ENCODE measurements at regions not wholly inside any gene's neighbourhood (a gene's known extent, or its start where the extent isn't known, plus 50 kb on each side); places are given as distances from the start of the nearest gene placed in this dataset.
"Not testable (repeated sequence)": the region's sequence is repeated elsewhere in the genome, so short reads cannot be mapped to it uniquely, and the experiment has no call there.

- no peak for DNase-seq
Measured at GRCh38 chr12:66733321-66733720, 54.4 kb upstream of the GRIP1 start.

GRCh38 chr12:66733839-66734238, 55.0 kb upstream of the GRIP1 start:
- no peak for DNase-seq

GRCh38 chr12:66735275-66735674, 56.4 kb upstream of the GRIP1 start:
- DNase-seq, result no peak

- no peak for DNase-seq
Measured at GRCh38 chr12:66736931-66737330, 58.1 kb upstream of the GRIP1 start.

DNA sequence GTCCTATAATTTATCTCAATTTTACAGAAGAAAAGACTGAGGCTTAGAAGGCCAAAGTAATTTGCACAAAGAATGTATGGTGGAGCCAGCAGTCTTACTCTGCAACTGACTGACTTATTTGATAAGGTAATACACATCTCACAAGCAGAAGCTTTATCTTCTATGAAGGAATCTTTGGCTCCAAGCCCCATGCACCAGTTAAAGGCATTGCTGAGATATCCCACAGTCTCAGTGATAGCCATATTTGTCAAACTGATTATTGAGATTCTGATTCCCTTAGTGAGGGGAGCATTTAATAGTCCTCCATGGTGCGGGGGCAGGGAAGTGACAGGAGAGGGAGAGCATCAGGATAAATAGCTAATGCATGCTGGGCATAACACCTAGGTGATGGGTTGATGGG, 60.4 kb upstream of the GRIP1 start:
- DNase-seq, result no peak

DNA sequence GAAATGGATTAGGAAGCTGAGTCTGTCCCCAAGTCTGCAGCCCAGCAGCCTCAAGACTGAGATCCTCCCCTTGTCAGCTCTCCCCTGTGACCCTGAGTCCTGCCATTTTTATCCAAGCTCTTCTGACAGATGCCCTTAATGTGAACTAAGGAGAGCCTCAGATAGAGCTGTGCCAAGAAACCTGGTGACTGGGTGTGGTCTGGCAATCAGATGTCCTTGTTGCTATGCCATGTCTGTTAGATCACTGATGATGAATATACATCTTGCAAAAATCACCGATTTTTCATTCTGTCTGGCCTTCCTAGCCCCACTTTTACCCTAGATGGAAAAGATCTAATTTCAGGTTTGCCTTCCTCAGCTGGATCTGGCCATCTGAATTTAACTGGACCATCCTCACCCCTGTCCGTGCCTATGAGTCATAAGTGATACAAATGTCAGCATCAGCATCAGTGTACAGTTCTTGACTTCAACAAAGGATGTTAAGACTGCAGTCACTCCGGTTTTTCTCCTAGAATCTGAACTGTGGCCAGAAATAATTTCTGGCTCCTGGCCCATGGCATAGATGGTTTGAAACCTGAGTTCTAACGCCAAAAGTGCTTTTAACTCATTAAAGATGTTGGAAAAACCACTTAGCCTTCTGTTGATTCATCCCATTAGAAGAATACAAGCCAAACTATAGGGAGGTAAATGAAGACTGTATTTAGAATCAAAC, 61.2 kb upstream of the GRIP1 start:
- DNase-seq, result no peak

GRCh38 chr12:66740732-66741131, 61.9 kb upstream of the GRIP1 start:
- no peak for DNase-seq

- DNase-seq, result no peak
Measured at GRCh38 chr12:66741919-66742318, 63.0 kb upstream of the GRIP1 start.

DNA sequence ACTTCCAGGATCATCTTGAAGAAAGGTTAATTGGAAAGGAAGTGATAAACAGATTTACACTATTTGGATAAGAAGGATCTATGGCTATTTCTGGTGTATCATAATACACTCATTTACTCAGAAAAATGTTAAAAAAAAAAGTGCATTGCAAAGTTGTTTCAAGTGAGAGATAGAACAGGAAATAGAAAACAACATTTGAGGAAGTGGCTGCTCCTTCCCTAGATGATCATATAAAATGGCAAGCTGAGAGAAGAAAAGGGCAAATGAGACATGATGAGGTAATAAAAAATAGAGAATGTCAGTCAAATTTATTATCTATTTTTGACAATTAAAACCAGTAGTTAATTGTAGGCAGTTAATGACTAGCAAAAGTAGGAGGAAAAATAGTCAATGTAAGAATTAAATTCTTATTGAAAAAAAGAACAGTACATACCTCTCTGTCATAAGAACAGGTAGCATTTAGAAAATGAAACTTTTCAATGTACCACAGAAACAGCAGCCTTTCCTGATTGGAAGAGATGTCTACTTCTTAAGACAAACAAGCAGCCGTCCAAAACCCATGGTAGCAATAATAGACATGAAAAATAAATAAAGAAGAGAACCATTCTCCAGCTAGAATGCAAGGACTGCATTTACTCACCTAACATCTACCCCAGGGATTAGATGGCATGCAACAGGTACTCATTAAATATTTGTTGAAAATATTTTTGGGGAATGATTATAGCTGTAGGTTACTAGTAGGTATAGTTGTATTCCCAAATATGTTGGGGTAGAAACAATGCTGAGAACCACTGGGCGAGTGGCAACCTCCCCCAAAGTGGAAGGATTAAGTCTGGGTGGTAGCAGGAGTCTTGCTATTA, 63.9 kb upstream of the GRIP1 start:
- DNase-seq, result no peak

DNA sequence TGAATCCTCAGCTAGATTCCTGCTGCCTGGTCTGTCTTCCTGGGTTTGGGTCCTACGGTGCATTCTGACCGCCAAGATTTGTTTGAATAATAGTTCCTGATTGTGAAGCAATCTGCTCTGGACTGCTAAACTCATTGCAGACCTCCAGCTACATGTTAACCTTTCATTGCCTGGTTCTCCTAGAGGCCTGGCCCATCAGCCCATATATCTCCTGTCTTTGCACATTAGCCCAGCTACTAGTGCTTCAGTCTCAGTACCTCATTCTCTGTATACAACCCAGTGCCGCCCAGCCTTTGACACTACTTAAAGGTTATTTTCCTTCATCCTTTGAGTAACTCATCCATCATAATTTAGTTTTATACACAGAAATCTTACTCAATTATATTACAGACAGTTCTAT, 65.6 kb upstream of the GRIP1 start:
- no peak for DNase-seq

DNA sequence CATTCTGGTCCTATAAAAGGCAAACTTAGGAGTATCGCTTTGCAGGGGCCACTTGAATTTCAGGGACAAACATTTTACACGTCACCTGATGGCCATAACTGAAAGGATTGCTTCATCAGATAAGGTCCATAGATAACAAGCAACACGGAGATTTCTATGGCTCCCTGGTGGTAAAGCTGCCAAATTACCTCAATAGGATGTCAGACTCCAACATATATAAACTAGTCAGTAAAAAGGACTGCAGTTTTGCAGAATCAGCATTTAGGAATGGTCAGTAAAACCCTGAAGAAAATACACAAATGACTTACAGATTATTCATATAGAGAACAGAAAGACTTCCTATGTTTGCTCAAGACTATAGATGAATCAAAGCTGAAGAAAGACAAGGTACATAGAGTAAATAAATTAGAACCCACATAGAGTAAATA, 66.1 kb upstream of the GRIP1 start:
- no peak for DNase-seq

DNA sequence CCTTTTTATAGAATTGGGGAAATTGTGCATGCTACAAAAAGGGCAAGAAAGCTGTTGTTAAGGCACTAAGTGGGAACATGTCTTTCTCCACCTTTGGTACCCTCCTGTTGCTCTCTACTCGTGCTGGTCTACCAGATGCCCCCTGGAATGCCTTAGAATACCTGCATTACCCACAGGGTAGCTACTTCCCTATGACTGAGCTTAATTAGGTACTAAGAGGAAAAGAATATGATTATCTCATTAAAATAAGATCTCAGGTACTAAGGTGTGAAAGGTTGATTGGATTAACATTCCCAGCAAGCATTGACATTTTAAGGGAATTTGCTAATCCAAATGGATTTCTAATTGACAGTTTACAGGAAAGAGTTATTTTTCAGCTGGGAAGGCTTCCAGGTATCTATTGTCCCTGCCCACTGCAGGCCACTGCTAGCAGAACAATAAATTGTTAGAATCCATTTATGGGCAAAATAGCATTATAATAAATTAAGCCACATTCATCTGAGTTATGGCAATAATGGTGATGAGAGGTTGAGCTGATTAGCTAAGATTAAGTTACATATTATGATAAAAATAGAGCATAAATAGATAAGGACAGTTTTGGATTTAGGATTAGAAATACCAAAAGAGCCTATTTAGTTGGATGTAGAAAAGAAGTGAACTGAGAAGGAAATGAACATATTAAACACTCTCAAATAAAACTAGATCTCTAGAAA, 67.8 kb upstream of the GRIP1 start:
- DNase-seq, result no peak

- DNase-seq, result no peak
Measured at GRCh38 chr12:66751432-66752113, 72.7 kb upstream of the GRIP1 start.

DNA sequence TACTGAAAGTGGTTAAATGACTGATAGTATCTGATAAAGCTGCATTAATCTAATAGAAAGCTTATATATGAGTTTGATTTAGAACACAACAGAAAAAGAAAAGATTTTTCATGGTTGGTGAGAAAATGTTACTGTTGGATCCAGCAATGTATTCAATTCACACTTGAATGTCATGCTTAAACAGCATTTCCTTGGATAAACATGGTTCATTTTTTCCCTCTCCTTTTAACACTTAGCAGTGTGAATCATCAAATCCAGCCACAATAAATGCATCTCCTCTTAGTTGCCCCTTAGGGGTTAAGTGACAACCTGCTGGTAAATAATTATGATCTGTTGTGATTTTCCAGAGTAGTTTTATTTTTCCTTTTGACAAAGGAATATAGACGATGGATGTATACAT, 74.9 kb upstream of the GRIP1 start:
- no peak for DNase-seq

GRCh38 chr12:66755727-66756395, 77.0 kb upstream of the GRIP1 start:
- DNase-seq, result no peak

- no peak for DNase-seq
Measured at GRCh38 chr12:66756631-66757030, 77.8 kb upstream of the GRIP1 start.

DNA sequence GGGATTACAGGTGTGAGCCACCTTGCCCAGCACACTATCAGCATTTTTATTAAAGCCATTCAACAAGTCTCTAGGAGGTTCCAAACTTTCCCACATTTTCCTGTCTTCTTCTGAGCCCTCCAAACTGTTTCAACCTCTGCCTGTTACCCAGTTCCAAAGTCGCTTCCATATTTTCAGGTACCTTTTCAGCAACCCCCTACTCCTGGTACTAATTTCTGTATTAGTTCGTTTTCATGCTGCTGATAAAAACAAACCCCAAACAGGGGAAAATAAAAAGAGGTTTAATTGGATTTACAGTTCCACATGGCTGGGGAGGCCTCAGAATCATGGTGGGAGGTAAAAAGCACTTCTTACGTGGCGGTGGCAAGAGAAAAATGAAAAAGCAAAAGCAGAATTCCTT, 81.2 kb upstream of the GRIP1 start:
- not testable (repeated sequence) for DNase-seq

GRCh38 chr12:66763467-66763866, 84.6 kb upstream of the GRIP1 start:
- DNase-seq, result no peak

DNA sequence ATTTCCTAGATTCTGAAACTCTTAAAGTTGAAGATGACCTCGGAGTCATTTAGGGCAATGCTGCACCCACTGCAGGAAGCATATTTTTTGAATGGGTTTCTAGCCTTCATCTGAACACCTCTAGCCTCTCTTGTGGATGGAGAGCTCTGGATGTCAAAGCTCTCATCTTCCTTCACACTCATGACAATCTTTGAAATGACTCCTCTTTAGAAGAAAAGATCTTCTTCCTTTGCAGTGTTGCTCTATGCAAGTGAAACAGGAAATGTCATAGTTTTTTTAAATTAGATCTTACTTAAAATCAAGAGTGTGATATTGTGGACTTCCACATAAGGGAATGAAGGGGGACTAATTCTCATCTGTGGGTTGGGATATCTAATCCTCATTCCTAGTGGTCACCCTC, 86.3 kb upstream of the GRIP1 start:
- no peak for DNase-seq

GRCh38 chr12:66767536-66767935, 88.7 kb upstream of the GRIP1 start:
- DNase-seq, result no peak

DNA sequence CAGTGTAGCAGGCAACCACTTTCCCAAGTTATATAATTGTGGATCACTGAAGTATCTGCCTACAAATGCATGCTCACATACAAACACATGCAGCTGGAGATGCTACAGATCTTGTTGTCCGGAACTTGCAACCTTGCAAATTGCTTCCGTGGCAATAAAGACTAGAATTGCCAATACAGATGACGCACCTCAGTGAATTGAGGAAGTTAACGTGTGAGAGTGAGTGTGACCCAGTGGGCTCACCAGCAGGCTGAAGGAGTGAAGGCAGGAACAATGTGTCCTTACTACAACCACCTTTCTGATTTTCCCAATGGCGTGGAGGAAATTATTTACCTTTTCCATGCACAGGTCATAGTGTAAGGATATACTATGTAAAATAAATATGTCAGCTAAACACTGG, 89.4 kb upstream of the GRIP1 start:
- no peak for DNase-seq

GRCh38 chr12:66774929-66775328, 96.1 kb upstream of the GRIP1 start:
- no peak for DNase-seq

DNA sequence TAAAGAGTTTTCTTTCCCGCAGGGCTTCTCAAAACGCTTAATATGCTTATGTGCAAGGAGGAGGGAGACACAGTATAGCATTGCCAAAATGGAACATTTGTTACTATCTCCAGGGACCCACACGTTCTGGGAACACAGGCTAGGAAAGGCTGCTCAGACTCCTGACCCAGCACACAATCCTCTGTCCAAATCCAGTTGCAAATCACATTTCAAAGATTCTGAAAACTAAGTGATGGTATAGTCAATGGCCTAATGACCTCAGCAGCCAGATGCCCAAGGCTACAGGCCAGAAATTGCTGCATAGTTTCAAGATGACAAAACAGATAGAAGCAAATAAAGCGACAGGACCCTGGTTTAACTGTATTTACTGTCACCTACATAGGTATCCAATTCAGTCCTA, 97.0 kb upstream of the GRIP1 start:
- DNase-seq, result no peak

Measured in stimulated activated naive CD4-positive, alpha-beta T cell treated with Interleukin-2 at 50 U/mL for 16 hours (primary cell).